Stimulated activated CD8-positive, alpha-beta memory T cell treated with anti-CD3 and anti-CD28 coated beads, Interleukin-12 subunit alpha, Interleukin-12 subunit beta, amount 100 ng/mL, for 24 hours (primary cell): ENCODE measurements at regions not wholly inside any gene's neighbourhood (a gene's known extent, or its start where the extent isn't known, plus 50 kb on each side); places are given as distances from the start of the nearest gene placed in this dataset.

Source experiments
- DNase-seq: peaks from one replicate; pipeline ENCODE4 v3.0.0-alpha.2; 2020; ENCODE audit errors: extremely low read depth

DNA sequence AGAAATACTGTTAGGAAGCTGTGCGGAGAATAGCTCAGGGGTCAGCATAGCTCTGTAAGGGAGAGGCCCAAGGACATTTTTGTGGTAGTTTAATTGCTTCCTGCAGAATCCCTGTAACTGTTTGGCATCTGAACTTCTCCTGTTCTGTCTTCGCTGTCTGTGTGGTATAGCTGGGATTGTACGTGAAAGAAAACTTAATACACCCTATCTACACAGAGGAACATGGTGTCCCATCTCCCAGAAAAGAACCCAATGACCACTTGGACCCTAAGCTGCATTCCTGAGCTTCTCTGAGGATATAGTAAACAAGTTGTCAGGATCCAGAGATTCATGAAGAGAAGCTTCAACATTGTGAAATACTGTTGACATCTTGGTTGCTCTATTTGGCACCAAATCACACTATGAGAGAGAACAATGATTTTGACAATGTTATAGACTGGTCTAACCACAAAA lies 81.3 kb downstream of the CDC42EP3 start:
- no peak for DNase-seq
